ENCODE measurements at regions not wholly inside any gene's neighbourhood (a gene's known extent, or its start where the extent isn't known, plus 50 kb on each side); places are given as distances from the start of the nearest gene placed in this dataset.

GRCh38 chr2:176969642-176970359 is 242.8 kb upstream of the HNRNPA3 start:
- DNase-seq (ENCODE audit: low read depth), result no peak
- ChIA-PET POLR2A (no interaction called here), CTCF (no interaction called here)
- Histone ChIP-seq H3K27me3 (ENCODE audit: control insufficient read depth, insufficient read depth, low read length) (no peaks in the 10 kb centered on the region), H3K36me3 (ENCODE audit: control insufficient read depth, insufficient read depth, low read length) (no peaks in the 10 kb centered on the region), H3K4me3 (ENCODE audit: low read depth, low read length) (no peak overlapping the region)
- no peak for TF ChIP-seq CTCF (IDR thresholded peaks at IDR 0.05; ENCODE audit: insufficient read depth, low read depth, low read length)

DNA sequence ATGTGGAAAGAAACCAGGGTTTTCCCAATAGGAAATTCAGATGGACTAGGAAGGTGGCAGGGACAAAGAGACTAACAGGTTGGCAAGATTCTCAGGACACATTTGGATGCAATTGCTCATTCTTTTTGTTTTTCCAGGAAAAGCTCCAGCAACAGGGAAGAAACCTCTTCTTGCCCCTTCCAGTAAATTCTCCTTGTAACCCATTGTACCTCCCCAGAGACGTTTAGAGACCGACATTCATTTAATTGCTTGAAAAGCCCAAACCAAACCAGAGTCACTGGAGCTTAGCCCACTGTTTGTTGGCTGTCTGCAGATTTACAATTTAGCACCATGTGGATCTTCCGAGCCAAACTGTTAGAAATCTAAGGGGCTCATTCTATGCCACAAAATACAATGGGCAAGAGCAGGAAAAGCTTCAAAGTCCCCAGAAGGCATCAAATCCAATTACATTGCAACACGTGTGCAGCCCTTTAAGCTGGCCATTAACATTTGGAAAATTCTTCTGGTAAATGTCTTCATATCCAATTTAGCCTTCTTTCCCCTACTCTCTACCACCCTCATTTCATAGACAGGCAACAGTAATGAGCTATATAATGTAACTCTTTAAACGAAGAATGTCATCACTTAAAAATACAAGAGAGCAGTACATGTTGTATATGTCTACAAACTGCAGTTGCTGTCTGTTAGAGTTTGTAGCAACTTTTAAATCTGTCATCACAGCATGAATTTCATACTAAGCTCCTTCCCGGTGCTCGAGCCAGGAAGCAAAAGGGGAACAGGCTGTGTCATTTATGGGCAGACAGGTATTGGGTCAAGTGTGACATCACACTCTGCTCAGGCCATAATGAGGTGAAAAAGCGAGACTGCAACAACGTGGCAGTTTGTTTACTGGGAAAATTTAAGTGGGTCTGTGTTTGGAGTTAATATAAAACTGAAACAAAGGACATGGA is 235.6 kb upstream of the HNRNPA3 start:
- no peak for TF ChIP-seq CTCF (IDR thresholded peaks at IDR 0.05; ENCODE audit: insufficient read depth, low read depth, low read length)
- Histone ChIP-seq H3K4me3 (ENCODE audit: low read depth, low read length) (no peak overlapping the region), H3K36me3 (ENCODE audit: control insufficient read depth, insufficient read depth, low read length) (no peaks in the 10 kb centered on the region), H3K27me3 (ENCODE audit: control insufficient read depth, insufficient read depth, low read length) (no peaks in the 10 kb centered on the region)
- ChIA-PET POLR2A (no interaction called here), CTCF (no interaction called here)
- DNase-seq (ENCODE audit: low read depth), result no peak

- ChIA-PET POLR2A (no interaction called here), CTCF (no interaction called here)
- TF ChIP-seq CTCF (IDR thresholded peaks at IDR 0.05; ENCODE audit: insufficient read depth, low read depth, low read length), result no peak
- no peaks in the 10 kb centered on the region for H3K36me3 ChIP-seq (ENCODE audit: control insufficient read depth, insufficient read depth, low read length)
- H3K4me3 ChIP-seq (ENCODE audit: low read depth, low read length), result no peak overlapping the region
- H3K27me3 ChIP-seq (ENCODE audit: control insufficient read depth, insufficient read depth, low read length), result no peaks in the 10 kb centered on the region
- DNase-seq (ENCODE audit: low read depth), result no peak
Measured at GRCh38 chr2:176978921-176979320, 233.7 kb upstream of the HNRNPA3 start.

GRCh38 chr2:176979981-176980710 is 232.4 kb upstream of the HNRNPA3 start:
- CTCF ChIA-PET, result interaction anchor here (1.5 kb wide), 1 partner anchor 29 kb away, joined by 3 read pairs; no protein-coding TSS in a partner anchor

More at GRCh38 chr2:176979981-176980710, 232.4 kb upstream of the HNRNPA3 start:
- Histone ChIP-seq H3K4me3 (ENCODE audit: low read depth, low read length) (no peak overlapping the region), H3K36me3 (ENCODE audit: control insufficient read depth, insufficient read depth, low read length) (no peaks in the 10 kb centered on the region), H3K27me3 (ENCODE audit: control insufficient read depth, insufficient read depth, low read length) (no peaks in the 10 kb centered on the region)
- no peak for DNase-seq (ENCODE audit: low read depth)
- TF ChIP-seq CTCF (IDR thresholded peaks at IDR 0.05; ENCODE audit: insufficient read depth, low read depth, low read length), result no peak
- POLR2A ChIA-PET, result no interaction called here
